Immature natural killer cell (primary cell): ENCODE measurements at regions not wholly inside any gene's neighbourhood (a gene's known extent, or its start where the extent isn't known, plus 50 kb on each side); places are given as distances from the start of the nearest gene placed in this dataset.

Experiments
- DNase-seq, 3 donors: peaks; one replicate each; pipeline ENCODE4 v3.0.0; 2022; ENCODE audit warnings: mixed read lengths in 1 of 3
- H3K27ac Mint-ChIP-seq, 6 donors: one replicate each; pipeline ENCODE4 v1.8.0; 2020; ENCODE audit warnings: mixed read lengths in 6 of 6, mild to moderate bottlenecking in 5 of 6, inconsistent platforms in 4 of 6, moderate library complexity in 3 of 6
- H3K27me3 Mint-ChIP-seq, 3 donors: one replicate each; pipeline ENCODE4 v1.8.0; 2020 to 2021; ENCODE audit warnings: low read depth in 3 of 3, mild to moderate bottlenecking in 3 of 3, mixed read lengths in 3 of 3, moderate library complexity in 3 of 3, inconsistent platforms in 1 of 3
- H3K36me3 Mint-ChIP-seq, 3 donors: one replicate each; pipeline ENCODE4 v1.8.0; 2020; ENCODE audit warnings: mixed read lengths in 3 of 3, inconsistent platforms in 2 of 3, mild to moderate bottlenecking in 2 of 3
- H3K4me1 Mint-ChIP-seq, 2 donors: one replicate each; pipeline ENCODE4 v1.8.0; 2020; ENCODE audit warnings: inconsistent platforms in 2 of 2, mild to moderate bottlenecking in 2 of 2, mixed read lengths in 2 of 2, moderate library complexity in 1 of 2
- H3K4me3 Mint-ChIP-seq, 5 donors: one replicate each; pipeline ENCODE4 v1.8.0; 2020; ENCODE audit warnings: mild to moderate bottlenecking in 5 of 5, mixed read lengths in 5 of 5, inconsistent platforms in 3 of 5, moderate library complexity in 3 of 5
- H3K9me3 Mint-ChIP-seq, 6 donors: one replicate each; pipeline ENCODE4 v1.8.0; 2020; ENCODE audit warnings: mild to moderate bottlenecking in 6 of 6, mixed read lengths in 6 of 6, inconsistent platforms in 4 of 6, moderate library complexity in 3 of 6

DNA sequence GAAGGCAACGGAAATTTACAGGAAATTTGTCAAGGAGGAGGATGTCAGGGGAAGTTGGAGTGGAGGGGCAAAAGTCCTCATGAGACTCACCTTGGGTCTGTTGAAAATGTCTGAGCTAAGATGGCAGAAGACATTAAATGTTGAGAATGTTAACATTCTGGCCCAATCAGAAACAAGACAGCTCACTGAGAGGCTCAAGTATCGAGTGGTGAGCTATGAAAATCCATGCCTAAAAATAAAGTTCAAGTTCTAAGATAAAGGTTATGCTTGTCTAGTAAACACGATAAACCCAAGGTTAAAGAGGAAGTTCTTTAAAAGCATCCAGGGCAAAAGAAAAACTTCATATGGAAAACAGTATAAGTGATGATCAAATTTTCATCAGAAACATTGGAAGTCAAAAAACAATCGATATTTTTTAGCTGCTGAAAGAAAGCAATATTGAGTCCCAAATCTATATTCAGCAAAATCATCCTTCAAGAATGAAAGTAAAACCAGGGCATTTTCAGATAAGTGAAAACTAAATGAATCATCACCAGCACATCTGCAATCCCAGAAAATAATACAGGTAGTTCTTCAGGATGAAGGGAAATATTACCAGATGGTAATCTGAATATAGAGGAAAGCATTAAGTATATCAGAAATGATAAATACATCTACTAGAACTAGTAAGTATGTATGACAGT, 462.4 kb downstream of the TLL1 start:
- H3K4me1 Mint-ChIP-seq, result no peaks in the 10 kb centered on the region
- no peak overlapping the region for H3K27ac Mint-ChIP-seq
- no peak overlapping the region for H3K4me3 Mint-ChIP-seq

DNA sequence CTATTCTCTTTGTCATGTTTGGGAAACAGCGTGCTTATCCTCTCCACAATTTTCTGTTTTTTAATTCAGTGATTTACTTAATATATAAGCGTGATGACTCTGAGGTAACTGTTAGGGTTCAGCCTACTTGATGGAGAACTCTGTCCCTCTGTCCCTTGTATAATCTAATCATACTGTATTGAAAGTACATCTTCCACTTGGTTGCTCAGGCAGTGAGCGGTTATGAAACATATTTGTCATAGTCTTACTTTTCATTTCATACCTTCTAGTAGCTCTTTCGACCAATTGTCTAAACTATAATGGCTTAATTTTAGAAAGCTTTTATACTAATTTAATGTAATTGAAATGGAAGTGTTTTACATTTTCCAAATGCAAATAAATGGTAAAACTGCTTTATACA, 469.0 kb downstream of the TLL1 start:
- Mint-ChIP-seq H3K27ac (no peak overlapping the region), H3K4me3 (no peak overlapping the region), H3K36me3 (peaks cover 0 to 6% (median 0%) of the 10 kb centered on the region in 3 donors), H3K27me3 (no peaks in the 10 kb centered on the region), H3K4me1 (no peaks in the 10 kb centered on the region), H3K9me3 (peaks cover 12 to 44% (median 18%) of the 10 kb centered on the region in 6 donors)
- no peak for DNase-seq

More for the DNA sequence above, 462.4 kb downstream of the TLL1 start:
- peaks cover 0 to 2% (median 0%) of the 10 kb centered on the region in 3 donors for H3K27me3 Mint-ChIP-seq
- peaks cover 20 to 46% (median 28%) of the 10 kb centered on the region in 6 donors for H3K9me3 Mint-ChIP-seq
- no peak for DNase-seq
- H3K36me3 Mint-ChIP-seq, result no peaks in the 10 kb centered on the region

DNA sequence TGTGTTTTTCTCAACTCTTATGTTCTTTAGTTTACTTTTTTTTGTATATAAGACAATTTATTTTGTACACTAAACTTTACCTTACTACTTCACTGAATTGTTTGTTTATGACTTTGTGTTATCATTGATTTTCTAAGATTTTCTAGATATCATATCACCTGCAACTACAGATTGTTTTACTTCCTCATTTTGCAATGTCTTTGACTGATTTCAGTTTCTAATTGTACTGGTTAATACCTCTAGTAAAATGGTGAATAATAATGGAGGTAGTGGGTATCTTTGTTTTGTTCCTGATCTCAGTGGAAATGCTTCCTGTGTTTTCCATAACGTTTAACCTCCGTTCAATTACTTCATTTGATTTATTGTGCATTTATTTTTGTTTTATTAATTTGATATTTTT, 490.2 kb downstream of the TLL1 start:
- Mint-ChIP-seq H3K9me3 (peaks cover 12 to 60% (median 27%) of the 10 kb centered on the region in 6 donors), H3K4me1 (no peaks in the 10 kb centered on the region), H3K4me3 (no peak overlapping the region), H3K27me3 (peaks cover 0 to 2% (median 0%) of the 10 kb centered on the region in 3 donors), H3K27ac (no peak overlapping the region), H3K36me3 (peaks cover 0 to 3% (median 0%) of the 10 kb centered on the region in 3 donors)
- no peak for DNase-seq

DNA sequence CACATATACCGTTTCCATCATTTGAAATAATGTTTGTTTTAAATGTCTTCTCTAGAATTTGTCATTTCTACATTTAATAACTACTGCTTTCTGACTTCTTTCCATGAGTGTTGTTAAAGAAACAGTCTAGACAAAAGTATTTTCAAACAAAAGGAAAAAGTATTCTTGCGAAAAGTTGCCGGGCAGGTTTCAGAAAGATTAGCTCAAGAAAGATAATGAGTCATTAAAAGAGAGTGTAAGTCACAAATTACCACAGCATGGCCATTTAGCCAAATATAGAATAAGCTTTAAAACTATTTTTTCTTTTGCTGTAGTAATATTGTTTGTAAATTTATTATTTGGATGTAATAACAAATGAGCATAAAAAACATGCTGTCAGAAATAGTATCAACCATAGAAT, 493.0 kb downstream of the TLL1 start:
- H3K27ac Mint-ChIP-seq, result no peak overlapping the region
- peaks cover 7 to 52% (median 23%) of the 10 kb centered on the region in 6 donors for H3K9me3 Mint-ChIP-seq
- no peaks in the 10 kb centered on the region for H3K4me1 Mint-ChIP-seq
- H3K27me3 Mint-ChIP-seq, result peaks cover 0 to 2% (median 0%) of the 10 kb centered on the region in 3 donors
- peaks cover 0 to 3% (median 0%) of the 10 kb centered on the region in 3 donors for H3K36me3 Mint-ChIP-seq
- DNase-seq, result no peak
- H3K4me3 Mint-ChIP-seq, result no peak overlapping the region

DNA sequence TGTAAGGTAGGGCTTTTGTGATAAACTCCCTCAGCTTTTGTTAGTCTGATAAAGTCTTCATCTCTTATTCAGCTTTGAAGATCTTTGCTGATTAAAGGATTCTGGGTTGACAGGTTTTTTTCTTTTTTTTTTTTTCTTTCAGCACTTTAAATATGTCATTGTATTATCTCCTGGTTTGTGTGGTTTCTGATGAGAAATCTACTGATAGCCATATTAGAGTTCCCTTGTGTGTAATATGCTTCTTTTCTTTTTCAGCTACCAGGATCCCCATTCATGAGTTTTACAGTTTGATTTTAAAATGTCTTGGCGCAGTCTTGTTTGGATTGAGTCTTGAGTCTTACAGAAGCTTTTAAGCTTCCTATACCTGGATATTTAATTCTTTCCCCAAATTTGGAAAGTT, 504.5 kb downstream of the TLL1 start:
- Mint-ChIP-seq H3K27ac (no peak overlapping the region), H3K4me1 (no peaks in the 10 kb centered on the region), H3K36me3 (no peaks in the 10 kb centered on the region), H3K9me3 (peaks cover 27 to 64% (median 47%) of the 10 kb centered on the region in 6 donors), H3K4me3 (no peak overlapping the region), H3K27me3 (peaks cover 0 to 2% (median 0%) of the 10 kb centered on the region in 3 donors)
- no peak for DNase-seq

DNA sequence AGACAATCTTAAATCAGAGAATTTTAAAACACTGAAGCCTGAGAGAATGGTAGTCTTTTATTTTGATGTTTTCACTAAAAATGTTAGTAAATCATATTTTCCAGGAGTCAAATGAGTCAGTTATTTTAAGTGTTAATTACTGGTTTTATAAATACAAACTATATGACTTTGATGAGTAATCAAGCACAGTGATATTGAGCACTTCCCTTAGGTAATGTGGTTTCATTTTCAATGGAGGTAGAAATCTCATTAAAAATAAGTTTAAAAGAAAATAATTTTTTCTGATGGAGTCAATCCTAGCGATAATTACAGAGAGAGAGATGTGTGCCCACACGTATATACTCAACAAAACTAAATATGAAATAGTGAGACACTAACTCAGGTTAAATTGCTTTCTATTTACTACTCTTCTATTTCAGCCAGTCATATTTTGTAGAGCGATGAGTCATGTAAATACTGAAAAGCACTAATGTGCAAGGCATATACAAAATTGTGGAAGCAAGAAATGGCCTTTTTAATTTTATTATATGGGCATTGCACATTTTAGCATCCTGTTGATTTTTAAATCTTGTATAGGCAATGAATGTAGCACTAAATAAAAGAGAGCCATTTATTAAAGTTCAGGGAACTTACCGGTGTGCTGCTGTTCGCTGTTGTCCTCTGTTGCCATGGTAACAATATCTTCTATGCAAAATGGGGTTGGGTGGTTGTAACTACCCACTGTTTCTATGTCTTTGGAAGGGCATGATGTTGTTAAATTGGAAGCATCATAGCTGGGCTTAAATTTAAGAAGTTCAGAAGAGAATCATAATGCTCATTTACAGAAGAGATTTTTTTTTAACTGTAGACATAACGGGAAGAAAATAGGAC, 513.7 kb downstream of the TLL1 start:
- Mint-ChIP-seq H3K27me3 (no peaks in the 10 kb centered on the region), H3K4me1 (no peaks in the 10 kb centered on the region), H3K36me3 (no peaks in the 10 kb centered on the region), H3K9me3 (peaks cover 6 to 28% (median 17%) of the 10 kb centered on the region in 6 donors), H3K4me3 (no peak overlapping the region), H3K27ac (no peak overlapping the region)
- no peak for DNase-seq

DNA sequence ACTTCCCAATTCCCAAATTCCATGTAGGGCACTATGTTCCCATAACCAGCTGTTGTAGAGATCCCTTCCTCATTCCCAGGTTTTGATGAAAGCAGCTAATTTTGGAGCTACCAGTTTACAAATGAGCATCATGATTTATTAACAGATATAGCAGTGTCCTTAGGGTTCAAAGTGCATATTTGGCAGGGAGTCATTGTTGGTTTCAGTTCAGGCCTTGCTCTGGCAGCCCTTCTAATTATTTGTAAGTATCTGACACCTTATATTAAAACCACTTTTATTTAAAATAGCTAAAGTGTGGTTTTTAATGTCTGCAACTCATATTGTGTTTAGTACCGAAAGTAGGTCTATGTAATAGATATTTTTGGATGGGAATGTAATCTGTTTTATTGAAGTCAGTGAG, 518.5 kb downstream of the TLL1 start:
- Mint-ChIP-seq H3K4me3 (no peak overlapping the region), H3K4me1 (no peaks in the 10 kb centered on the region), H3K27ac (no peak overlapping the region), H3K9me3 (peaks cover 4 to 23% (median 16%) of the 10 kb centered on the region in 6 donors), H3K36me3 (no peaks in the 10 kb centered on the region), H3K27me3 (no peaks in the 10 kb centered on the region)
- DNase-seq, result no peak

DNA sequence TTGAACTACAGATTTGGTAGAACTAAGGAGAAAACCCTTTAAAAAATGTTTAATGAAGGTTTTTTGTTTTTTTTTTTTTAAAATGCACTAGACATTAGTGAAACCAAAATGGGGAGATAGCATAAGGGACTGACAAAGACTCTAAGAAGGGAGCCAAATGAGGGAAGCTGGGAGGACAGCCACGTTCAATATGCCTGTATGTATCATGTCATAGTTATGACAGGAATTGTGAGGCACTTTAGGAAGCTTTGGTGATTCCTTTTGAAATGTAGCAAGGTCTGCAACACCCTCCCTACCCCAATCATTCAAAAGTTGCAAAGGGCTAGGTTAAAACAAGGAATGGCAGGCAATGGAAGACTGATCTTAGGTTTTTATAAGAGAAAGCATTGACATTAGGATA, 526.0 kb downstream of the TLL1 start:
- DNase-seq, result no peak
- H3K4me3 Mint-ChIP-seq, result no peak overlapping the region
- H3K36me3 Mint-ChIP-seq, result no peaks in the 10 kb centered on the region
- H3K27ac Mint-ChIP-seq, result no peak overlapping the region
- no peaks in the 10 kb centered on the region for H3K4me1 Mint-ChIP-seq
- no peaks in the 10 kb centered on the region for H3K27me3 Mint-ChIP-seq
- H3K9me3 Mint-ChIP-seq, result peaks cover 3 to 19% (median 13%) of the 10 kb centered on the region in 6 donors

DNA sequence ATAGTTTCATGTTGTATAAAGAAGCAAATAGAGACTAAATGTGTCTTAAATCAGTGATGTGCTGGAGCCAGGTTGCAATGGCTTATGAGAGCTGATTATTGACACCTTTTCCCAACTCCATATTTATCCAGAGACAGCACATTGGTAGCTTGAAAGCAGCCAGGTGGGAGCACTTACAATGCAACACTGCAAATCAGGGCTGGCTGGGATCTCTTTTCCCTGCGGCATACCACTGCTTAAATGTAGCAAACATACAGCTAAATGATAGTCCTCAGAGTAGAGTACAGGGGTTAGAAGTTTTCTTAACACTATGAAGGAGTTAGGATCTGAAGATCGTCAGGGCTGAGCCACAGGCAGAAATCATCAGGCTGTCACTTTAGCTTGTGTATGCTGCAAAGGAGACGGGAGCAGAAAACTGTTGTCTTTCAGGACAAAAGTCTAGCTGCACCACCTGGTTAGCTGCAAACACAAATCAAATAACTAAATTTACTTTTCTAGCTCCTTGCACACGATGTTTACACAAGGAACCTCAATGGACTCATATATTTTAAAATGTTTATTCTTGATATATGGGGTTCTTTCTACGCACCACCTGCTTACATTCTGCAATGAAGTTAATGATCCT, 527.3 kb downstream of the TLL1 start:
- H3K27me3 Mint-ChIP-seq, result no peaks in the 10 kb centered on the region
- no peaks in the 10 kb centered on the region for H3K4me1 Mint-ChIP-seq
- no peak for DNase-seq
- H3K27ac Mint-ChIP-seq, result no peak overlapping the region
- H3K36me3 Mint-ChIP-seq, result no peaks in the 10 kb centered on the region
- H3K4me3 Mint-ChIP-seq, result no peak overlapping the region
- peaks cover 3 to 16% (median 14%) of the 10 kb centered on the region in 6 donors for H3K9me3 Mint-ChIP-seq

DNA sequence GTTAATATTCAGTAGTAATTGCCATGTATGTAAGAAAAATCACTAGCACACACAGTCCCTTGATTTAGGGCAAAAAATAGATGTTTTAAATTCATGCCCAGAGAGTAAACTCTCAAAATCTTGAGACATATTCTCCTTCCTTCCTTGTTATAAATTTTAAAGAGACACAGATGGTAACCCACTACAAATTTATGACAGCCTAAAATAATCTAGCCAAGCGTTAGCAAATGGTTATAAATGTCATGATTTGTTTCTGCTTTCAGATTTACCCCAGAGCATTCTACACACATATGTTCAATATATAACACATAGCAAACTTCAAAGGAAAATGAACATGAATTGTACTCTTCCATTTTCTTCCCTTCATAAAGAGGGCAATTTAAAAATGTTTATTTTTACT, 540.3 kb downstream of the TLL1 start:
- DNase-seq, result no peak
- H3K27ac Mint-ChIP-seq, result no peak overlapping the region
- H3K27me3 Mint-ChIP-seq, result no peaks in the 10 kb centered on the region
- no peaks in the 10 kb centered on the region for H3K4me1 Mint-ChIP-seq
- H3K36me3 Mint-ChIP-seq, result peaks cover 0 to 3% (median 0%) of the 10 kb centered on the region in 3 donors
- peaks cover 6 to 51% (median 26%) of the 10 kb centered on the region in 6 donors for H3K9me3 Mint-ChIP-seq
- H3K4me3 Mint-ChIP-seq, result no peak overlapping the region

DNA sequence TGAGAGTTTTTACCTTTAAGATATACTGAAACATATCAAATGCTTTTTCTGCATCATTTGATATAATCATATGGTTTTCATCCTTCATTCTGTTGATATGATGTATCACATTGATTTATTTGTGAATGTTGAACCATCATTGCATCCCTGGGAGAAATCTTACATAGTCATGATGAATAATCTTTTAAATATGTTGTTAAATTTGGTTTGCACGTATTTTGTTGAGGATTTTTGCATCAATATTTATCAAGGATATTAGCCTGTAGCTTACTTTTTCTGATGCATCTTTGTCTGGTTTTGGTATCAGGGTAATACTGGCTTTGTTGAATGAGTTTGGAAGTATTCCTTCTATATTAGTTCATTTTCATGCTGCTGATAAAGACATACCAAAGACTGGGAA, 541.4 kb downstream of the TLL1 start:
- H3K4me3 Mint-ChIP-seq, result no peak overlapping the region
- peaks cover 12 to 51% (median 31%) of the 10 kb centered on the region in 6 donors for H3K9me3 Mint-ChIP-seq
- H3K27ac Mint-ChIP-seq, result no peak overlapping the region
- no peak for DNase-seq
- no peaks in the 10 kb centered on the region for H3K27me3 Mint-ChIP-seq
- H3K36me3 Mint-ChIP-seq, result peaks cover 0 to 3% (median 0%) of the 10 kb centered on the region in 3 donors
- no peaks in the 10 kb centered on the region for H3K4me1 Mint-ChIP-seq

DNA sequence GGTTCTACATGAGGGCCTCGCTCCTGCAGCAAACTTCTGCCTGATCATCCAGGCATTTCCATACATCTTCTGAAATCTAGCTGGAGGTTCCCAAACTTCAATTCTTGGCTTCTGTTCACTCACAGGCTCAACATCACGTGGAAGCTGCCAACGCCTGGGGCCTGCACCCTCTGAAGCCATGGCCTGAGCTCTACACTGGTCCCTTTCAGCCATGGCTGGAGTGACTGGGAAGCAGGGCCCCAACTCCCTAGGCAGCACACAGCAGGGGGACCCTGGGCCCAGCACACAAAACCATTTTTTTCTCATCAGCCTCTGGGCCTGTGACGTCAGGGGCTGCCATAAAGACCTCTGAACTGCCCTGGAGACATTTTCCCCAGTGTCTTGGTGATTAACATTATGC, 542.7 kb downstream of the TLL1 start:
- no peak for DNase-seq
- H3K36me3 Mint-ChIP-seq, result peaks cover 0 to 3% (median 0%) of the 10 kb centered on the region in 3 donors
- no peaks in the 10 kb centered on the region for H3K4me1 Mint-ChIP-seq
- H3K9me3 Mint-ChIP-seq, result peaks cover 12 to 60% (median 36%) of the 10 kb centered on the region in 6 donors
- no peak overlapping the region for H3K27ac Mint-ChIP-seq
- H3K4me3 Mint-ChIP-seq, result no peak overlapping the region
- no peaks in the 10 kb centered on the region for H3K27me3 Mint-ChIP-seq

DNA sequence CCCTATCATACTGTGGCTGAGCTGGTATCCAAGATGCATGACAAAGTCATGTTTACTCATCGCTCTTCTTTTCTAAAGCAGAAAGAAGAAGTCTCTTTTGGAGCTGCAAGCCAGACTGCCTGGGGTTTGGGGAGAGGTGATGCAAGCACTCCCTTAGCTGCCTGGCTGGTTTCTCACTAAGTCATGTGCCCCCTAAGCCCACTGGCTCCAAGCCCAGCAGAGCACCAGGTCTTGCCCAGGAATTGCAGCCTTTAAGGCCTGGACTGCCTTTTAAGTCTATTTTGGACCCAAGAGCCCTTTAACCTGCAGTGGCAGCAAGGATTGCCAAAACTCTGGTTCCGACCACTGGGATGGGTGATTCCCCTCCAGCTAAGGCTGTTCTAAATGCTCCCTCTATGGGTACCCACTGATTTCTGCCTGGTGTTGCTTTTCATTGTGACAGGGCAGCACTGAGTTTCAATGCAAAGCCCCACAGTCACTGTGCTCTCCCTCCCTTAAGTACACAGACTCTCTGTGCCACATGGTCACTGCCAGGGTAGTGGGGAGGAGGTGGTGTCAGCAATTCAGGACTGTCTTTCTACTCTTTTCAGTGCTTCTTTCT, 548.6 kb downstream of the TLL1 start:
- H3K9me3 Mint-ChIP-seq, result peaks cover 14 to 50% (median 22%) of the 10 kb centered on the region in 6 donors
- no peak overlapping the region for H3K4me3 Mint-ChIP-seq
- no peaks in the 10 kb centered on the region for H3K4me1 Mint-ChIP-seq
- peaks cover 0 to 3% (median 0%) of the 10 kb centered on the region in 3 donors for H3K36me3 Mint-ChIP-seq
- no peaks in the 10 kb centered on the region for H3K27me3 Mint-ChIP-seq
- DNase-seq, result no peak
- H3K27ac Mint-ChIP-seq, result no peak overlapping the region
